ENCODE measurements at regions not wholly inside any gene's neighbourhood (a gene's known extent, or its start where the extent isn't known, plus 50 kb on each side); places are given as distances from the start of the nearest gene placed in this dataset.

GRCh38 chr6:80940571-80940970 lies 811.9 kb downstream of the TENT5A start:
- TF ChIP-seq REST (IDR thresholded peaks at IDR 0.05; ENCODE audit: insufficient read depth in 1 of 2, low read depth in 2 of 2, low read length in 1 of 2) (no peak), POLR2AphosphoS5 (IDR thresholded peaks at IDR 0.05; ENCODE audit: low read depth, low read length) (no peak), TCF7L2 (IDR thresholded peaks at IDR 0.05; ENCODE audit: low read depth, low read length) (no peak), CTCF (IDR thresholded peaks at IDR 0.05) (no peak), SIN3A (IDR thresholded peaks at IDR 0.05; ENCODE audit: borderline replicate concordance, insufficient read depth, low read depth, low read length) (no peak)
- POLR2A ChIA-PET: no interaction called here
- DNase-seq (ENCODE audit: low read depth, low spot score) (no peak), ATAC-seq (no peak)
- BruUV-seq (replicated peaks): no TSS peak
- intact Hi-C loops (cut with micrococcal nuclease; ENCODE audit: unreplicated experiment) (no loop called here), in situ Hi-C loops (cut with HindIII; ENCODE audit: low pct_unique_long_range_greater_than_20kb, low sequenced_read_pairs) (no loop called here)
- Histone ChIP-seq H3K4me1 (ENCODE audit: control insufficient read depth, insufficient read depth, low read length) (no peaks in the 10 kb centered on the region), H3K4me3 (ENCODE audit: low read depth in 2 of 2, low read length in 2 of 2) (no peak overlapping the region), H3K36me3 (ENCODE audit: control insufficient read depth, insufficient read depth, low read length) (no peaks in the 10 kb centered on the region), H3K27me3 (ENCODE audit: control insufficient read depth, insufficient read depth, low read length) (no peaks in the 10 kb centered on the region), H3K27ac (ENCODE audit: low read length) (no peak overlapping the region), H3K9me3 (ENCODE audit: control insufficient read depth, insufficient read depth, low read depth, low read length) (no peaks in the 10 kb centered on the region)
- CTCF ChIA-PET: no interaction called here

- DNase-seq (ENCODE audit: low read depth, low spot score) (no peak), ATAC-seq (no peak)
- Histone ChIP-seq H3K27me3 (ENCODE audit: control insufficient read depth, insufficient read depth, low read length) (no peaks in the 10 kb centered on the region), H3K4me3 (ENCODE audit: low read depth in 2 of 2, low read length in 2 of 2) (no peak overlapping the region), H3K36me3 (ENCODE audit: control insufficient read depth, insufficient read depth, low read length) (no peaks in the 10 kb centered on the region), H3K27ac (ENCODE audit: low read length) (no peak overlapping the region), H3K9me3 (ENCODE audit: control insufficient read depth, insufficient read depth, low read depth, low read length) (no peaks in the 10 kb centered on the region), H3K4me1 (ENCODE audit: control insufficient read depth, insufficient read depth, low read length) (no peaks in the 10 kb centered on the region)
- POLR2A ChIA-PET: no interaction called here
- no TSS peak for BruUV-seq (replicated peaks)
- CTCF ChIA-PET: no interaction called here
- in situ Hi-C loops (cut with HindIII; ENCODE audit: low pct_unique_long_range_greater_than_20kb, low sequenced_read_pairs) (no loop called here), intact Hi-C loops (cut with micrococcal nuclease; ENCODE audit: unreplicated experiment) (no loop called here)
- no peak for TF ChIP-seq TCF7L2 (IDR thresholded peaks at IDR 0.05; ENCODE audit: low read depth, low read length)
- no peak for TF ChIP-seq CTCF (IDR thresholded peaks at IDR 0.05)
- no peak for TF ChIP-seq POLR2AphosphoS5 (IDR thresholded peaks at IDR 0.05; ENCODE audit: low read depth, low read length)
- TF ChIP-seq SIN3A (IDR thresholded peaks at IDR 0.05; ENCODE audit: borderline replicate concordance, insufficient read depth, low read depth, low read length): no peak
- TF ChIP-seq REST (IDR thresholded peaks at IDR 0.05; ENCODE audit: insufficient read depth in 1 of 2, low read depth in 2 of 2, low read length in 1 of 2): no peak
Observed at GRCh38 chr6:80939898-80940297, 812.6 kb downstream of the TENT5A start.
